GM18507 (cell line): ENCODE measurements at regions not wholly inside any gene's neighbourhood (a gene's known extent, or its start where the extent isn't known, plus 50 kb on each side); places are given as distances from the start of the nearest gene placed in this dataset.
"Not testable (repeated sequence)": the region's sequence is repeated elsewhere in the genome, so short reads cannot be mapped to it uniquely, and the experiment has no call there.

Source experiments
- DNase-seq: peaks from one replicate; pipeline ENCODE4 v3.0.0; 2011; ENCODE audit warnings: low read depth; ENCODE audit not compliant: insufficient read length; ENCODE audit errors: extremely low spot score
- FAIRE-seq: peaks from 2 replicates; lab custom pipeline; 2011; peaks lifted over from hg19 to GRCh38; lab: Jason Lieb, UNC

DNA sequence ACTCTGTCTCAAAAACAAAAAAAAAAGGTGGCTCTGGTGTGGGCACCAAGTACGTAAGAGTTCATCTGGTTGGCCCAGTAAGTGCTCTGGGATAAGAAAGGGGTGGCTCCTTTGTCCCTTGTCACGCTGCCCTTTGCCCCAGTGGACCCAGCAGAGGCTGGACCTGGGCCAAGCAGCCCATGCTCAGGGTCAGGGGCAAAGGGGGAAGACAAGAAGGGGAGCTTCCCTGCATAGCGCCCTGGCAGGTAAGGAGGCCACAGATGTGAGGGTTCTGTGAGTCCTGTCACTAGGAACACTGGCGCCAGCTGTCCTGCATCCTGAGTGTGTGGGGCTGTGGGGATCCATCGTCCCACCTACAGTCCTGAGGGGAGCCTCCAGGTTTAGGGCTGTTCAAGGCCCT is 65.3 kb downstream of the GADD45G start:
- no peak for DNase-seq
- FAIRE-seq = no peak

DNA sequence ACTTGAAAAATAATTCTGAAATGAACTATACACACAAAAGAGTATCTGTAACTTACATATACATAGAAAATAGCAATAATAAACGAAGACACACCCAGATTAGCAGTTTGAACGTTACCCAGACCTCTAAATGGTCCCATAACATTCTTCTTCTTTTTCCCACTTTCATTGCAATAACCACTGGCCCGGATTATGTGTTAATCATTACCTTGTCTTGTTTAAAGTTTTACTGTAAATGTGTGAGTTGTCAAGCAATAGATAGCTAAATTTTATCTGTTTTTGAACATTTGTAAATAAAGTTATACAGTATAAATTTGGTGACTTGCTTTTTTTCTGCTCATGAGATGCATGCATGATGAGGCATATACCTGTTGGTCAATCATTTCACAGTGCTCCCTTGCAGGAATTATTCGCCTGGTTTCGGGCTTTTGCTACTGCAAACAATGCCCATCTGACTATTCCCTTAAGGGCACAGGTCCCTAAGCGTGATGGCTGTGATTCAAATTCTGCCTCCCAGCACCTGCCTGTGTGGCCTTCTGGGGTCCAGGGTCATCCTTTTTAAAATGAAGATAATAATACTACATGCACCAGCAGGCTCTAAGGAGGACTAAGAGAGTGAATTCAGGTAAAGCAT is 66.1 kb downstream of the GADD45G start:
- DNase-seq (no peak), FAIRE-seq (no peak)

- FAIRE-seq (no peak), DNase-seq (no peak)
Observed at GRCh38 chr9:89674667-89675057, 69.8 kb downstream of the GADD45G start.

- DNase-seq (no peak), FAIRE-seq (no peak)
Observed at GRCh38 chr9:89675058-89675742, 70.4 kb downstream of the GADD45G start.

DNA sequence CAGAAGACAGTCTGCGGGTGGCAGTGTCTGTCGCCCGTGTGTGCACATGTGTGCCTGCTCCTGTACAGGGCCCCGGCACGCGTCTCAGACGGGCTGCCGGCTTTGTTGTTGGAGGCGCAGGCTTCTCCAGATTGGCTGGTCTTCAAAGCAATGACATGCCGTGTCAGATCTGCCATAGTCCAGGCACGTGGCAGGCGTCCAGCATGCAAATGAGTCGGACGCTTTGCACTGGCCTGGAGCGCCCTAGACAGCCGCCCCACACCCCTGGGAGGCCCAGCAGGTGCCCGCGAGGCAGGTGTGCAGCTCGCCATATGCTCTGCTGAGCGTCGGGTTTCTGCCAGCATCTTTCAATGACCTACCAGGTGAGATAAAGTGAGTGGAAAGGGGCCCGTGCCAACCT is 71.5 kb downstream of the GADD45G start:
- FAIRE-seq (no peak), DNase-seq (no peak)

- no peak for FAIRE-seq
- DNase-seq = no peak
Observed at GRCh38 chr9:89677702-89678395, 73.0 kb downstream of the GADD45G start.

DNA sequence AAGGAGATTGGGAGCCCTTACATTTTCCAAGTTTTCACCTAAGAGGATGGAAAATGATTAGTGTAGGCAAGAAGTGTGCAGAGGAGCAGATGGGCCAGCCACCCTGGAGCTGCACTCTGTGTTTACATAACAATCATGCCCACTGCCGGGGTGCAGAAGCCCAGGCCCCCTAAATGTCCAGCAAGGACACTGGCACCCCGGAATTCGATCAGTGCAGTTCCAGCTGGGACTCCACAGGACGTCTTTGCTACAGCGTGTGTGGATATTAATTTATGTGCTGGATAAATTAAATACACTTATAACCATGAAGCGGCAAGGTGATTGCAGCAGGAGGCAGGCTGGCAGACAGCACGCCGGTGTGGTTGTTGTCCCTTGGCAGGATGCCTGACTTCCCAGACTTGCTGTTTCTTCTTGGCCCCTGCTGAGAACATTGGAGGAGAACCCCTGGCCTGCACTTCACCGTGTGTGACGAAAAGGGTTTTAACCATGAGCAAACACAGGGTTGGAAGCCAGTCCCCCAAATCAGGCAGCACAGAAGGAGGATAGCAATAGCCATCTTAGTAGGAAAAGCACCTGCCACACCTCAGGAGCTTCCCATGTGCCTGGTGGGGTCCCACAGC is 73.7 kb downstream of the GADD45G start:
- DNase-seq = no peak
- no peak for FAIRE-seq

DNA sequence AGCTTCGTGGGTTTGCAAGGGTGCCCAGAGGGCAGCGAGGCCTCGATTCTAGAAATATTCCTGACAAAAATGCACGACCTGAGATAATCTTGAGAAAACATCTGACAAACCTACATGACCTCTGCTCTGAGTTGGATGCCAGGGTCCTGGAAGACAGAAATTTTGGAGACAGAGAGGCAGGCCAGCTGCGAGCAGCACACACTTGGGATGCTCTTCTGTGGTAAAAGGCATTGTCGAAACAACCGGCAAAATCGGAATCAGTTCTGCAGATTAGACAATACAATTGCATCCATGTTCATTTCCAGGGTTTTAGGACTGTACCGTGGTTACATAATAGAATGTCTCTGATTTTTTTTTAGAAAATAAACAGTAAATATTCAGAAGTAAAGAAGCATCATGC is 74.2 kb downstream of the GADD45G start:
- FAIRE-seq (no peak), DNase-seq (no peak)

DNA sequence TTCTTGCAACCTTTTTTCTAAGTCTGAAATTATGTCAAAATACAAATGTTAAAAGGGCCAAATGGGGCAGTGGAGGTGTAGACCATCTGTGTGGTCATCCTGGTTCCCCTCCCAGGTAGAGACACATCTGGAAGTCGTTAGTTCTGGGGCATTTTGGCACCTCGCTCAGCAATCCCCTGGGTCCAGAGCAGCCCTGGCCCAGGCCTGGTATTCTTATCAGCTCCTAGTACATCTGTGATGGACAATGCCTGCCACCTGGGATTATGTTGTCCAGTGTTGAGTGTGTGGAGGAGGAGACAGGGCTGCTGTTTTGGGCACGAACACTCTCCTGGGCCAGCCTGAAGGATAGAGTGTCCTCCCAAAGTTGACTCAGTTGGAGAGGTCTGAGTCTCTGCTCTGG is 74.8 kb downstream of the GADD45G start:
- FAIRE-seq (no peak), DNase-seq (no peak)

DNA sequence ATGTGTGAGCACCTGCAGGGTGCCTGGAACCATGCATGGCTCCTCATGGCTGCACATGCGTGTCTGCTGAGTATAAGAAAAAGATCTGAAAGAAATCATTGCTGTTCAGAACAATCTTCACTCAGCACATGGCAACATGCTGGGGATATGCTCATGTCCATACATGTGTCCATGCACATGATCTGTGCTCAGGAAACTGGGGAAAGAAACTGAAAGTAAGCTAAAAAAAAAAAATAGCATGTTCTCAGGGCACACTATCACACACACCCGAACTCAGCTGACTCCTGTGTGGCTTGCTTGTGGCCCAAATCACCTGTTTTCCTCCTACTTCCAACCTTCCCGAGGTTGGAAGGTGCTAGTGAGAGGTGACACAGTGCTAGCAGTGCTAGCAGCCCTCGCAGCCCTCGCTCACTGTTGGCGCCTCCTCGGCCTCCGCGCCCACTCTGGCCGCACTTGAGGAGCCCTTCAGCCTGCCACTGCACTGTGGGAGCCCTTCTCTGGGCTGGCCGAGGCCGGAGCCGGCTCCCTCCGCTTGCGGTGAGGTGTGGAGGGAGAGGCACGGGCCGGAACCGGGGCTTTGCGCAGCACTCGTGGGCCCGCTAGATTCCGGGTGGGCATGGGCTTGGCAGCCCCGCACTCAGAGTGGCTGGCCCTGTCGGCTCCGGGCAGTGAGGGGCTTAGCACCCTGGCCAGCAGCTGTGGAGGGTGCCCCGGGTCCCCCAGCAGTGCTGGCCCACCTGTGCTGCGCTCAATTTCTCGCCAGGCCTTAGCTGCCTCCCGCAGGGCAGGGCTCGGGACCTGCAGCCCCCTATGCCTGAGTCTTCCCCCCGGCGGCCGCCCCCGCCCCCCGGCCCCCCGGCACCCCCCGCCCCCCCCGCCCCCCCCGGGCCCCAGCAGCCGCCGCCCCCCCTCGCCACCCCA is 76.0 kb downstream of the GADD45G start:
- FAIRE-seq (no peak), DNase-seq (no peak)

- FAIRE-seq, DNase-seq: not testable (repeated sequence)
Observed at GRCh38 chr9:89681468-89681859, 76.7 kb downstream of the GADD45G start.

DNA sequence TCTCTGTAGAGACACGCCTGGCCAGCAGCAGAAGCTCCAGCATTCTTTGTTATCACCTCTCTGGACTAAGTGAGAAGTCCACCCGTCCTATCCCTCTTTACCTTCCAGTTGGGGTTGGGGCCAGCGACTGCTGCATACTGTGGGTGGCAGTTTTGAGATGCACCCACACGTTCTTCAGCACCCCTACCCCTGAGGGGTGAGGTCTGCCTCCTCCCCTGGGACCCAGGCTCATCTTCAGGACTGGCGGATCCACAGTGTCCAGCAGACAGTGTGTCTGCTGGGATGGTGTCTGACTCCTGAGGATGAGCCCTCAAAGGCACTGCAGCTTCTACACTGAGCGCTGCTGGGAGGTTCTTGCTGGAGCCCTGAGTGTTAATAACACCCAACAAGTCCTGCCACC is 78.8 kb downstream of the GADD45G start:
- FAIRE-seq = no peak

DNA sequence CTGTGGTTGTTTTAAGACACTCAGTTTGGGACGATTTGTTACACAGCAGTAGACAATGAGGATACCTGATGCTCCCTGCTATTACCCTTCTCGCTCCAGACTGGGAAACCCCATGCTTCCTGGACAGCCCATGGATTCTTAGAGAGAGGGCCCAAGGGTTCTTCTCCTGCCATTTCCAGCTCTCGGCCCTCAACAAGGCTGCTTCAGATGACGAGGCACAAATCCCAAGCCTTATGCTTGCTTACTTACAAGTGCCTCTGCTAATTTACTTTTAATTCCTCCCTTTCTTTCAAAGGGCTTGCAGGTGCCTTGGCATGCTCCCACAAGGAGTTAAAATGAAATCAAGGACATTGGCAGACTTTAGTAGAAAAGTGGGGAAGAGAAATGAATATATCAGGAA is 79.4 kb downstream of the GADD45G start:
- FAIRE-seq (no peak), DNase-seq (no peak)

More for the DNA sequence above, 78.8 kb downstream of the GADD45G start:
- no peak for DNase-seq

GRCh38 chr9:89684912-89685636 is 80.3 kb downstream of the GADD45G start:
- FAIRE-seq = no peak
- DNase-seq = no peak

GRCh38 chr9:89685698-89686097 is 80.9 kb downstream of the GADD45G start:
- FAIRE-seq (no peak), DNase-seq (no peak)

- DNase-seq (no peak), FAIRE-seq (no peak)
Observed at GRCh38 chr9:89686126-89686525, 81.3 kb downstream of the GADD45G start.

DNA sequence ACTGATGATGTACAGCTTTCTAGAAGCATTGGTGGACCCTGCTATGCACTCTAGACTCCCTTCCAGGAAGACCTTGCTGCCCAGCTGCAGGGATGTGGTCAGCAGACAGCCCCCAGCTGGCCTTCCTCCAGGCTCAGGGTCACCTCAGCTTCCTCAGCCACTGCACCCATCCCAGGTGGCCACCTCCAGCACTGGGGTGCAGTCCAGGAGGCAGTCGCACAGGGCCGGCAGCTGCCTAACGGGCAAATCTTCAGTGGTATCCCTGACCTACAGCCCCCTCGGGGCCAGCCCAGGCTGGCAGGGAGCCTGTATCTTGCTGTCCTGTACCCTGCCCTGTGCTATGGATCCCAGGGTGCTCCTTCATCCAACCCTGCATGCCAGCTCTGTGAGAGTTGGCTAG is 81.8 kb downstream of the GADD45G start:
- DNase-seq (no peak), FAIRE-seq (no peak)

DNA sequence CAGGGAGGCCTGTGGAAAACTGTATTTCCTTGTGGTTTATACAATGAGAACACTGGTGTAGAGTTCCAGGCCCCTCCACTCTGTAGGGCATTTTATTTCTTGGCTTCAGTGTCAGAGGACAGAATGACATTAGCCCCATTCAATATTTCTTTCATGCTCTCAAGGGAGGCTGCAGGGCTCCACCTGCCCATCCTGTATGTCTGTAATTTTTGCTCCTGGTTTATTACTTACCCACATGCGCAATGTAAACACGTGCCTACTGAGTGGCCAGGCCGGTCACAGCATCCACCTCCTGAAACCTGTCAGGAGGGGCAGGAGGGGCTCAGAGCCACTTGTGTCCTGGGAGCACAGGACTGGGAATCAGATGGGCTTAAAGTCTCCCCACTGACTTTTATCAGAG is 82.4 kb downstream of the GADD45G start:
- FAIRE-seq (no peak), DNase-seq (no peak)

DNA sequence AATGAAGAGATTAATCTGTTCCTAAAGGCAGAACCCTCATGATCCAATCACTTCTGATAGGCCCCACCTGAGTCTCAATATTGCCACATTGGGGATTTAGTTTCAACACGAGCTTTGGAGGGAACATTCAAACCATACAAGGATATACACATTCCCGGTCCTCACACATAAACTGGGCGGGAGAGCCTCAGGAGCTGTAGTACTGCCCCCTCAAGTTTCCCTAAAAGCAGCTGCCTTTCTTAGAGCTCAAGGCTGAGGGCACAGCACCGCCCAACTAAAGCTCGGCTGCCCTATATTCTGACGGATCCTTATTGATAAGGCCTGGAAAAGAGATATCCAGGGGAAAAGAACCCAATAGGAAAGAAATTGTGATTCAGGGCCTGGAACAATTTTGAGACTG is 83.0 kb downstream of the GADD45G start:
- DNase-seq (no peak), FAIRE-seq (no peak)
